Endometrial microvascular endothelial cells (primary cell): ENCODE measurements at regions not wholly inside any gene's neighbourhood (a gene's known extent, or its start where the extent isn't known, plus 50 kb on each side); places are given as distances from the start of the nearest gene placed in this dataset.

Experiments
- in situ Hi-C: cut with HindIII; loops from 2 replicates; pipeline ENCODE4 v1.10.0; 2017; ENCODE audit warnings: low sequenced_read_pairs, low pct_unique_long_range_greater_than_20kb; ENCODE audit errors: inconsistent ontology term

GRCh38 chr13:50353651-50354415 lies 338.6 kb downstream of the KCNRG start:
- in situ Hi-C loops: no loop called here

- in situ Hi-C loops: no loop called here
These were observed 340.6 kb downstream of the KCNRG start for GRCh38 chr13:50355797-50356196.

- in situ Hi-C loops: no loop called here
These were observed 341.9 kb downstream of the KCNRG start for GRCh38 chr13:50357136-50357535.

- in situ Hi-C loops: no loop called here
These were observed 342.4 kb downstream of the KCNRG start for GRCh38 chr13:50357586-50358118.

- in situ Hi-C loops: no loop called here
These were observed 343.2 kb downstream of the KCNRG start for GRCh38 chr13:50358231-50359040.

- in situ Hi-C loops: no loop called here
These were observed 343.8 kb downstream of the KCNRG start for GRCh38 chr13:50359041-50359367.

GRCh38 chr13:50359779-50360178 lies 344.5 kb downstream of the KCNRG start:
- in situ Hi-C loops: no loop called here

- in situ Hi-C loops: no loop called here
These were observed 345.4 kb downstream of the KCNRG start for GRCh38 chr13:50360637-50361036.

- in situ Hi-C loops: no loop called here
These were observed 346.0 kb downstream of the KCNRG start for GRCh38 chr13:50361282-50361681.

GRCh38 chr13:50365408-50366391 lies 350.5 kb downstream of the KCNRG start:
- in situ Hi-C loops: no loop called here

GRCh38 chr13:50366488-50367174 lies 351.4 kb downstream of the KCNRG start:
- in situ Hi-C loops: no loop called here

- in situ Hi-C loops: no loop called here
These were observed 354.4 kb downstream of the KCNRG start for GRCh38 chr13:50369646-50370045.

- in situ Hi-C loops: no loop called here
These were observed 355.2 kb downstream of the KCNRG start for GRCh38 chr13:50370303-50370950.

GRCh38 chr13:50374517-50374916 lies 359.3 kb downstream of the KCNRG start:
- in situ Hi-C loops: no loop called here

- in situ Hi-C loops: no loop called here
These were observed 360.5 kb downstream of the KCNRG start for GRCh38 chr13:50375792-50376191.

- in situ Hi-C loops: no loop called here
These were observed 361.8 kb downstream of the KCNRG start for GRCh38 chr13:50376895-50377575.

- in situ Hi-C loops: no loop called here
These were observed 362.6 kb downstream of the KCNRG start for GRCh38 chr13:50377726-50378270.
